ENCODE measurements at regions not wholly inside any gene's neighbourhood (a gene's known extent, or its start where the extent isn't known, plus 50 kb on each side); places are given as distances from the start of the nearest gene placed in this dataset.

DNA sequence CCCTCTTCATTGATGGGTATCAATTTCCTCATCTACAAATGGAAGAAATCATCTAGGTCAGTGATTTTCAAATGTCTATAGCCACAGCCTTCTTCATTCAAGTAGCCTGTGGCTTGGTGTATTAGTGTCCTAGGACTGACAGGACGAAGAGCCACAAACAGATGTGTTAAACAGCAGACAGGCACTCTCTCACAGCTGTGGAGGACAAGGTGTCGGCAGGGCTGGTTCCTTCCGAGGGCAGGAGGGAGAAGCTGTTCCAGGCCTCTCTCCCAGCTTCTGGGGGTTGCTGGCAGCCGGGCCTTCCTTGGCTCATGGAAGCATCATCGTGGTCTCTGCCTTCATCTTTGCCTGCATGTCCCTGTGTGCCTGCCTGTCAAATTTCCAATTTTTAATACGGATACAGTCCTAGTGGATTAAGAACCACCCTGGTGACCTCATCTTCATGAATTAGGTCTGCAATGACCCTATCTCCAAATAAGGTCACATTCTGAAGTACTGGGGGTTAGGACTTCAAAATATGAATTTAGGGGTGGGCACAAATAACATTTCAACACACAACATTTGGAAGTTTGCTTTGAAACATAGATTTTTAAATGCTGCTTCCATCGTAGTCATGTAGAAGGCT lies 86.5 kb downstream of the PTGR3 start:
- TF ChIP-seq, protein P1, sequence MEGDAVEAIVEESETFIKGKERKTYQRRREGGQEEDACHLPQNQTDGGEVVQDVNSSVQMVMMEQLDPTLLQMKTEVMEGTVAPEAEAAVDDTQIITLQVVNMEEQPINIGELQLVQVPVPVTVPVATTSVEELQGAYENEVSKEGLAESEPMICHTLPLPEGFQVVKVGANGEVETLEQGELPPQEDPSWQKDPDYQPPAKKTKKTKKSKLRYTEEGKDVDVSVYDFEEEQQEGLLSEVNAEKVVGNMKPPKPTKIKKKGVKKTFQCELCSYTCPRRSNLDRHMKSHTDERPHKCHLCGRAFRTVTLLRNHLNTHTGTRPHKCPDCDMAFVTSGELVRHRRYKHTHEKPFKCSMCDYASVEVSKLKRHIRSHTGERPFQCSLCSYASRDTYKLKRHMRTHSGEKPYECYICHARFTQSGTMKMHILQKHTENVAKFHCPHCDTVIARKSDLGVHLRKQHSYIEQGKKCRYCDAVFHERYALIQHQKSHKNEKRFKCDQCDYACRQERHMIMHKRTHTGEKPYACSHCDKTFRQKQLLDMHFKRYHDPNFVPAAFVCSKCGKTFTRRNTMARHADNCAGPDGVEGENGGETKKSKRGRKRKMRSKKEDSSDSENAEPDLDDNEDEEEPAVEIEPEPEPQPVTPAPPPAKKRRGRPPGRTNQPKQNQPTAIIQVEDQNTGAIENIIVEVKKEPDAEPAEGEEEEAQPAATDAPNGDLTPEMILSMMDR (IDR thresholded peaks at IDR 0.05): no peak
- TF ChIP-seq POLR2A (IDR thresholded peaks at IDR 0.05): no peak
